Right atrium auricular region (tissue), 2 donors: ENCODE measurements at regions not wholly inside any gene's neighbourhood (a gene's known extent, or its start where the extent isn't known, plus 50 kb on each side); places are given as distances from the start of the nearest gene placed in this dataset.

Source experiments
- DNase-seq: peaks from one replicate; pipeline ENCODE4 v3.0.0-alpha.2; 2019; ENCODE audit warnings: low spot score
- H3K27ac ChIP-seq, 2 donors: fragments of 200-600 bp; sonication (generic); 1 replicate in 1 of 2; 2 replicates in 1 of 2; pipeline ENCODE4 v1.5.1; 2016 to 2019
- H3K27me3 ChIP-seq, 2 donors: fragments of 200-600 bp; sonication (generic); one replicate each; pipeline versions ENCODE4 v1.5.1 to v1.6.0; 2017 to 2019
- H3K36me3 ChIP-seq: fragments of 200-600 bp; sonication (generic); one replicate; pipeline ENCODE4 v1.5.1; 2016
- H3K4me1 ChIP-seq, 2 donors: fragments of 200-600 bp; sonication (generic); one replicate each; pipeline versions ENCODE4 v1.5.1 to v1.6.0; 2017 to 2019
- H3K4me3 ChIP-seq, 2 donors: fragments of 200-600 bp; sonication (generic); 1 replicate in 1 of 2; 2 replicates in 1 of 2; pipeline ENCODE4 v1.5.1; 2017 to 2019; ENCODE audit warnings: mild to moderate bottlenecking in 1 of 2, moderate library complexity in 1 of 2
- H3K9me3 ChIP-seq, 2 donors: fragments of 200-600 bp; sonication (generic); one replicate each; pipeline ENCODE4 v1.5.1; 2019
- TF ChIP-seq, protein P1 (sequence below), 2 donors: fragments of 200-600 bp; sonication (generic); IDR thresholded peaks; one replicate each; pipeline ENCODE4 v1.5.1; 2019; ENCODE audit warnings: antibody characterized with exemption in 2 of 2

- H3K27ac ChIP-seq: no peak overlapping the region
- no peak overlapping the region for H3K4me3 ChIP-seq
- H3K4me1 ChIP-seq: no peaks in the 10 kb centered on the region
- H3K36me3 ChIP-seq: no peaks in the 10 kb centered on the region
- TF ChIP-seq, protein P1, sequence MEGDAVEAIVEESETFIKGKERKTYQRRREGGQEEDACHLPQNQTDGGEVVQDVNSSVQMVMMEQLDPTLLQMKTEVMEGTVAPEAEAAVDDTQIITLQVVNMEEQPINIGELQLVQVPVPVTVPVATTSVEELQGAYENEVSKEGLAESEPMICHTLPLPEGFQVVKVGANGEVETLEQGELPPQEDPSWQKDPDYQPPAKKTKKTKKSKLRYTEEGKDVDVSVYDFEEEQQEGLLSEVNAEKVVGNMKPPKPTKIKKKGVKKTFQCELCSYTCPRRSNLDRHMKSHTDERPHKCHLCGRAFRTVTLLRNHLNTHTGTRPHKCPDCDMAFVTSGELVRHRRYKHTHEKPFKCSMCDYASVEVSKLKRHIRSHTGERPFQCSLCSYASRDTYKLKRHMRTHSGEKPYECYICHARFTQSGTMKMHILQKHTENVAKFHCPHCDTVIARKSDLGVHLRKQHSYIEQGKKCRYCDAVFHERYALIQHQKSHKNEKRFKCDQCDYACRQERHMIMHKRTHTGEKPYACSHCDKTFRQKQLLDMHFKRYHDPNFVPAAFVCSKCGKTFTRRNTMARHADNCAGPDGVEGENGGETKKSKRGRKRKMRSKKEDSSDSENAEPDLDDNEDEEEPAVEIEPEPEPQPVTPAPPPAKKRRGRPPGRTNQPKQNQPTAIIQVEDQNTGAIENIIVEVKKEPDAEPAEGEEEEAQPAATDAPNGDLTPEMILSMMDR (IDR thresholded peaks at IDR 0.05): no peak
- H3K27me3 ChIP-seq: no peaks in the 10 kb centered on the region
- H3K9me3 ChIP-seq: no peaks in the 10 kb centered on the region
- DNase-seq: no peak
Observed at GRCh38 chr5:89871906-89872305, 537.6 kb downstream of the CETN3 start.

DNA sequence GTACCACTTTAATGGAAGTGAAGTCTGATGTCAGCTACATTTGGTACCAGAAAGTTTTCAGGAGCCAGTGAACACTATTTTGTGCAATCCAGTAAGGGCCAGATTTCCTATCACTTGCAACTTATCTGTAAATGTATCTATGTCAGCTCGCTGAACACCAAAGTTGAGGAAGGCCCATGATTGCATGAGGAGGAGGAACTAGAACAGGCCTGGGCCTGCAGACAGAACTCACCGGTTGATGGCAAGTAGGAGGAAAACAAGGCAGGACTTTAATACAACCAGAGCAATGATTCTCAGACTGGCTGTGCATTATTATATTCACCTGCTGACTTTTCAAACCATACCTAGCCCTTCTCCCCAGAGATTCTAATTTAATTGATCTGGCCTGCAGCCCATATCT is 540.2 kb downstream of the CETN3 start:
- Histone ChIP-seq H3K36me3 (no peaks in the 10 kb centered on the region), H3K9me3 (no peaks in the 10 kb centered on the region), H3K27me3 (no peaks in the 10 kb centered on the region), H3K4me1 (no peaks in the 10 kb centered on the region), H3K27ac (no peak overlapping the region), H3K4me3 (no peak overlapping the region)
- DNase-seq: no peak
- TF ChIP-seq, protein P1 (IDR thresholded peaks at IDR 0.05): no peak

GRCh38 chr5:89866410-89866809 is 543.1 kb downstream of the CETN3 start:
- Histone ChIP-seq H3K27ac (no peak overlapping the region), H3K4me1 (no peaks in the 10 kb centered on the region), H3K27me3 (no peaks in the 10 kb centered on the region), H3K9me3 (no peaks in the 10 kb centered on the region), H3K4me3 (no peak overlapping the region), H3K36me3 (no peaks in the 10 kb centered on the region)
- no peak for DNase-seq
- TF ChIP-seq, protein P1 (IDR thresholded peaks at IDR 0.05): no peak

- no peaks in the 10 kb centered on the region for H3K4me1 ChIP-seq
- DNase-seq: no peak
- H3K27ac ChIP-seq: no peak overlapping the region
- no peak overlapping the region for H3K4me3 ChIP-seq
- H3K36me3 ChIP-seq: no peaks in the 10 kb centered on the region
- no peaks in the 10 kb centered on the region for H3K27me3 ChIP-seq
- no peaks in the 10 kb centered on the region for H3K9me3 ChIP-seq
- TF ChIP-seq, protein P1 (IDR thresholded peaks at IDR 0.05): no peak
Observed at GRCh38 chr5:89864941-89865340, 544.6 kb downstream of the CETN3 start.

GRCh38 chr5:89857790-89858189 is 551.8 kb downstream of the CETN3 start:
- no peak for DNase-seq
- no peak overlapping the region for H3K4me3 ChIP-seq
- no peaks in the 10 kb centered on the region for H3K36me3 ChIP-seq
- H3K9me3 ChIP-seq: no peaks in the 10 kb centered on the region
- TF ChIP-seq, protein P1 (IDR thresholded peaks at IDR 0.05): no peak
- H3K27ac ChIP-seq: no peak overlapping the region
- H3K27me3 ChIP-seq: no peaks in the 10 kb centered on the region
- no peaks in the 10 kb centered on the region for H3K4me1 ChIP-seq

DNA sequence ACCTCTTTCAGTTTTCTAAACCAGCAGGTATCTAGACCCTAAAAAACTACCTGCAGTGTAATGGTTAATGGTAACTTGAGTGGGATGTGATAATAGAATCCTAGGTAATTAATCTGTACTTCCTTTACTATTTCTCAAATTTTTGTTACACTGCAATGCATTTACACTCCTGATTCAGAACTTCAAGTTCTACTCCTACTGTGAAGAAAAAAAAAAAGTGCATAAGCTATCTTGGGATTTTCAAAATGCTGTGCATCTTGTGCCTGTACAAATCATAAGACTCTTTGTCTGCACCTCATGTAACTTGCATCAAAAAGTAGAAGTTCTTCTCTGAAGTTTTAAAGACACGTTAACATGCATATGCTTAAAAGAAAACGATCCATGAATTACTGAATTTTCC is 554.1 kb downstream of the CETN3 start:
- H3K36me3 ChIP-seq: no peaks in the 10 kb centered on the region
- H3K9me3 ChIP-seq: no peaks in the 10 kb centered on the region
- no peak overlapping the region for H3K27ac ChIP-seq
- no peak overlapping the region for H3K4me3 ChIP-seq
- no peaks in the 10 kb centered on the region for H3K4me1 ChIP-seq
- H3K27me3 ChIP-seq: no peaks in the 10 kb centered on the region
- no peak for DNase-seq
- TF ChIP-seq, protein P1 (IDR thresholded peaks at IDR 0.05): no peak
